SK-N-MC (cell line): ENCODE measurements at regions not wholly inside any gene's neighbourhood (a gene's known extent, or its start where the extent isn't known, plus 50 kb on each side); places are given as distances from the start of the nearest gene placed in this dataset.

Experiments
- EZH2 ChIP-seq: fragments of 200-600 bp; sonication (generic); IDR thresholded peaks from one replicate; pipeline ENCODE4 v1.6.1; 2017; ENCODE audit warnings: antibody characterized with exemption
- FOXP2 ChIP-seq: optimal IDR thresholded peaks from 2 replicates; pipeline ENCODE3; 2011; ENCODE audit warnings: mild to moderate bottlenecking, moderate library complexity; ENCODE audit not compliant: insufficient read depth; ENCODE audit errors: extremely low read length, control extremely low read depth
- POLR2AphosphoS5 ChIP-seq: IDR thresholded peaks from 2 replicates; pipeline ENCODE4 v1.6.1; 2012; ENCODE audit warnings: mild to moderate bottlenecking, low read depth, low read length, borderline replicate concordance

- TF ChIP-seq EZH2 (no peak), POLR2AphosphoS5 (no peak), FOXP2 (no peak)
Observed at GRCh38 chr2:224286923-224287322, 115.0 kb downstream of the FAM124B start.
